Omental fat pad (tissue), 3 donors: ENCODE measurements at regions not wholly inside any gene's neighbourhood (a gene's known extent, or its start where the extent isn't known, plus 50 kb on each side); places are given as distances from the start of the nearest gene placed in this dataset.

Experiments used
- ATAC-seq: fragments of 150-250 bp; one replicate; pipeline ENCODE4 v1.9.1; 2016; ENCODE audit warnings: mild to moderate bottlenecking, moderate library complexity; ENCODE audit not compliant: low FRiP score
- DNase-seq: peaks from one replicate; pipeline ENCODE4 v3.0.0-alpha.2; 2019; ENCODE audit warnings: low spot score
- CTCF ChIP-seq, 3 donors: fragments of 450-650 bp; IDR thresholded peaks; one replicate each; pipeline ENCODE4 v1.5.1; 2016 to 2017; ENCODE audit warnings: antibody characterized with exemption in 3 of 3, mild to moderate bottlenecking in 3 of 3, moderate library complexity in 2 of 3

- ATAC-seq (no peak), DNase-seq (no peak)
- TF ChIP-seq CTCF (IDR thresholded peaks at IDR 0.05): no peak
Measured at GRCh38 chr2:175855794-175856453, 146.1 kb downstream of the LNPK start.

- DNase-seq (no peak), ATAC-seq (no peak)
- no peak for TF ChIP-seq CTCF (IDR thresholded peaks at IDR 0.05)
Measured at GRCh38 chr2:175855236-175855635, 146.8 kb downstream of the LNPK start.

GRCh38 chr2:175854665-175855064 lies 147.4 kb downstream of the LNPK start:
- TF ChIP-seq CTCF (IDR thresholded peaks at IDR 0.05): no peak
- ATAC-seq (no peak), DNase-seq (no peak)

- no peak for TF ChIP-seq CTCF (IDR thresholded peaks at IDR 0.05)
- ATAC-seq: no peak
- no peak for DNase-seq
Measured at GRCh38 chr2:175854129-175854528, 147.9 kb downstream of the LNPK start.

- DNase-seq (no peak), ATAC-seq (no peak)
- no peak for TF ChIP-seq CTCF (IDR thresholded peaks at IDR 0.05)
Measured at GRCh38 chr2:175853616-175853890, 148.5 kb downstream of the LNPK start.

GRCh38 chr2:175852879-175853615 lies 149.0 kb downstream of the LNPK start:
- no peak for TF ChIP-seq CTCF (IDR thresholded peaks at IDR 0.05)
- ATAC-seq (no peak), DNase-seq (no peak)

GRCh38 chr2:175847128-175847527 lies 154.9 kb downstream of the LNPK start:
- no peak for TF ChIP-seq CTCF (IDR thresholded peaks at IDR 0.05)
- DNase-seq: no peak
- ATAC-seq: no peak
